ENCODE measurements at regions not wholly inside any gene's neighbourhood (a gene's known extent, or its start where the extent isn't known, plus 50 kb on each side); places are given as distances from the start of the nearest gene placed in this dataset.
"Not testable (repeated sequence)": the region's sequence is repeated elsewhere in the genome, so short reads cannot be mapped to it uniquely, and the experiment has no call there.

DNA sequence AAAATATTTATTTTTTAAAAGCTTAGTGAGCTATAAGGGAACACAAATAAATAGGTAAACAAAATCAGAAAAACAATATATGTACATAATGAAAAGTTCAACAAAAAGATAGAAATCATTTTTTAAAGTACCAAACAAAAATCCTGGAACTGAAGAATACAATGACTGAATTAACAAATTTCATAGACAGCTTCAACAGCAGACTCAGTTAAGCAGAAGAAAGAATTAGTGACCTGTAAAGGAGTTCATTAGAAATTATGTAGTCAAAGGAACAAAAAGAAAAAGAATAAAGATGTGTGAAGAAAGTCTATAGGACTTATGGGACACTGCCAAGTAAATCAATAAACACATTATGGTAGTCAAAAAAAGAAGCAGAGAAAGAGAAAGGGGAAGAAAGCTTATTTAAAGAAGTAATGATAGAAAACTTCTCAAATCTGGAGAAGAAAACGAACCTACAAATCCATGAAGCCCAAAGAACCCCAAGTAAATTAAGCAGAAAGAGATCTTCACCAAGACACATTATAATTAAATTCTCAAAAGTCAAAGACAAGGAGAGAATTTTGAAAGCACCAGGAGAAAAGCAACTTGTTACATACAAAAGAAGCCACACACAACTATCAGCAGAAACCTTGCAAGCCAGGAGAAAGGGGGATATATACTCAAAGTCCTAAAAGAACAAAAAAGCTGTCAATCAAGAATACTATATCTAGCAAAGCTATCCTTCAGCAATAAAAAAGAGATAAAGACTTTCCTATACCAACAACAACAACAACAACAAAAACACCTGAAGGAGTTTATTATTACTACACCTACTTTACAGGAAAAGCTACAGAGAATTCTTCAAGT is 338.9 kb downstream of the PTTG2 start:
- Histone ChIP-seq H3K36me3 (ENCODE audit: insufficient read depth, low read length, poor library complexity, severe bottlenecking) (no peaks in the 10 kb centered on the region), H3K4me3 (ENCODE audit: low read depth, low read length, poor library complexity, severe bottlenecking) (no peak overlapping the region), H3K27ac (ENCODE audit: low read depth, low read length, poor library complexity, severe bottlenecking) (no peak overlapping the region), H3K9me3 (ENCODE audit: low read depth, low read length, poor library complexity, severe bottlenecking) (peaks cover 10% of the 10 kb centered on the region), H3K4me1 (ENCODE audit: insufficient read depth, low read length, poor library complexity, severe bottlenecking) (no peaks in the 10 kb centered on the region), H3K27me3 (replicated peaks; ENCODE audit: insufficient read depth, low read depth, low read length, poor library complexity) (no peaks in the 10 kb centered on the region)
- no TSS peak for BruUV-seq (replicated peaks)
- no peak for TF ChIP-seq EZH2 (IDR thresholded peaks at IDR 0.05; ENCODE audit: borderline replicate concordance, low read depth, low read length, poor library complexity, severe bottlenecking)
- TF ChIP-seq, protein P1, sequence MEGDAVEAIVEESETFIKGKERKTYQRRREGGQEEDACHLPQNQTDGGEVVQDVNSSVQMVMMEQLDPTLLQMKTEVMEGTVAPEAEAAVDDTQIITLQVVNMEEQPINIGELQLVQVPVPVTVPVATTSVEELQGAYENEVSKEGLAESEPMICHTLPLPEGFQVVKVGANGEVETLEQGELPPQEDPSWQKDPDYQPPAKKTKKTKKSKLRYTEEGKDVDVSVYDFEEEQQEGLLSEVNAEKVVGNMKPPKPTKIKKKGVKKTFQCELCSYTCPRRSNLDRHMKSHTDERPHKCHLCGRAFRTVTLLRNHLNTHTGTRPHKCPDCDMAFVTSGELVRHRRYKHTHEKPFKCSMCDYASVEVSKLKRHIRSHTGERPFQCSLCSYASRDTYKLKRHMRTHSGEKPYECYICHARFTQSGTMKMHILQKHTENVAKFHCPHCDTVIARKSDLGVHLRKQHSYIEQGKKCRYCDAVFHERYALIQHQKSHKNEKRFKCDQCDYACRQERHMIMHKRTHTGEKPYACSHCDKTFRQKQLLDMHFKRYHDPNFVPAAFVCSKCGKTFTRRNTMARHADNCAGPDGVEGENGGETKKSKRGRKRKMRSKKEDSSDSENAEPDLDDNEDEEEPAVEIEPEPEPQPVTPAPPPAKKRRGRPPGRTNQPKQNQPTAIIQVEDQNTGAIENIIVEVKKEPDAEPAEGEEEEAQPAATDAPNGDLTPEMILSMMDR (conservative IDR thresholded peaks at IDR 0.05; ENCODE audit: low read depth, low read length) = no peak
- ChIA-PET CTCF (no interaction called here), POLR2A (ENCODE audit: low non-redundant PET) (no interaction called here)
- intact Hi-C loops (cut with micrococcal nuclease; ENCODE audit: unreplicated experiment) = no loop called here
- no peak for DNase-seq (ENCODE audit: low spot score)

DNA sequence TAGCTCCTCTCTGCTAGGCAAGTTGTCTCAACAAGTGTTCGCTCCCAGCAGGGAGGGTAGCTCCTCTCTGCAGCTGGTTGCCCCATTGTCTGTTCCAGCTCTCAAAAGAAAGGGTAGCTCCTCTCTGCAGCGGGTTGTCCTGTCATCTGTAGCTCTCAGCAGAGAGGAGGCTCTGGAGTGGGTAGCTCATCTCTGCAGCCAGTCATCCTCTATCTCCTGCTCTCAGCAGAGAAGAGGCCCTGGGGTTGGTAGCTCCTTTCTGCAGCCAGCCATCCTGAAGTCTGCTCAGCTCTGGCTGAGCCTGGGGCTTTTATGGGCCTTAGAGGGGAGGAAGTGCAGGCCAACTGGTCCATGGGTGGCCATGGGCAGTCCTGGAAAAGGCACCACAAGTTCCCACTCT is 342.7 kb downstream of the PTTG2 start:
- no peaks in the 10 kb centered on the region for H3K36me3 ChIP-seq (ENCODE audit: insufficient read depth, low read length, poor library complexity, severe bottlenecking)
- DNase-seq (ENCODE audit: low spot score) = no peak
- H3K9me3 ChIP-seq (ENCODE audit: low read depth, low read length, poor library complexity, severe bottlenecking) = peaks cover 9% of the 10 kb centered on the region
- H3K27ac ChIP-seq (ENCODE audit: low read depth, low read length, poor library complexity, severe bottlenecking) = no peak overlapping the region
- no peak overlapping the region for H3K4me3 ChIP-seq (ENCODE audit: low read depth, low read length, poor library complexity, severe bottlenecking)
- no peak for TF ChIP-seq EZH2 (IDR thresholded peaks at IDR 0.05; ENCODE audit: borderline replicate concordance, low read depth, low read length, poor library complexity, severe bottlenecking)
- TF ChIP-seq, protein P1 (conservative IDR thresholded peaks at IDR 0.05; ENCODE audit: low read depth, low read length) = no peak
- H3K27me3 ChIP-seq (replicated peaks; ENCODE audit: insufficient read depth, low read depth, low read length, poor library complexity) = no peaks in the 10 kb centered on the region
- no peaks in the 10 kb centered on the region for H3K4me1 ChIP-seq (ENCODE audit: insufficient read depth, low read length, poor library complexity, severe bottlenecking)
- intact Hi-C loops (cut with micrococcal nuclease; ENCODE audit: unreplicated experiment) = no loop called here
- POLR2A ChIA-PET (ENCODE audit: low non-redundant PET) = interaction anchor here (0.6 kb wide), 1 partner anchor 102 kb away, joined by 6 read pairs; no protein-coding TSS in a partner anchor
- CTCF ChIA-PET = no interaction called here
- BruUV-seq (replicated peaks) = no TSS peak

DNA sequence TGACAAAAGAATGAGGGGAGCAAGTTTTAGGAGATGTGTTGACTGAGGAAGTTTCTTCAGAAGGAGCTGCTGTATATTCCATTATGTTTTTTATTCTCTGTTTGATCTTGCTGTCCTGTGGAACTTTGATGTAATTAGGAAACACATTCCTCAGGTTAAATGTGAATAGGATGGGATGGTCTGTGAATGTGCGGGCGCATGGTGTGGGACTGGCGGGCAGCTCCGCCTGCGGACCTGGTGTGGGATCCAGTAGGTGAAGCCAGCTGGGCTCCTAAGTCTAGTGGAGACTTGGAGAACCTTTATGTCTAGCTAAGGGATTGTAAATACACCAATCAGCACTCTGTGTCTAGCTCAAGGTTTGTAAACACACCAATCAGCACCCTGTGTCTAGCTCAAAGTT is 344.3 kb downstream of the PTTG2 start:
- intact Hi-C loops (cut with micrococcal nuclease; ENCODE audit: unreplicated experiment); DNase-seq (ENCODE audit: low spot score); H3K27me3 ChIP-seq (replicated peaks; ENCODE audit: insufficient read depth, low read depth, low read length, poor library complexity); H3K9me3 ChIP-seq (ENCODE audit: low read depth, low read length, poor library complexity, severe bottlenecking); CTCF ChIA-PET; POLR2A ChIA-PET (ENCODE audit: low non-redundant PET); H3K36me3 ChIP-seq (ENCODE audit: insufficient read depth, low read length, poor library complexity, severe bottlenecking); H3K27ac ChIP-seq (ENCODE audit: low read depth, low read length, poor library complexity, severe bottlenecking); H3K4me3 ChIP-seq (ENCODE audit: low read depth, low read length, poor library complexity, severe bottlenecking); H3K4me1 ChIP-seq (ENCODE audit: insufficient read depth, low read length, poor library complexity, severe bottlenecking); BruUV-seq (replicated peaks): not testable (repeated sequence)

Data from A673 (cell line).